ENCODE measurements at regions not wholly inside any gene's neighbourhood (a gene's known extent, or its start where the extent isn't known, plus 50 kb on each side); places are given as distances from the start of the nearest gene placed in this dataset.

DNA sequence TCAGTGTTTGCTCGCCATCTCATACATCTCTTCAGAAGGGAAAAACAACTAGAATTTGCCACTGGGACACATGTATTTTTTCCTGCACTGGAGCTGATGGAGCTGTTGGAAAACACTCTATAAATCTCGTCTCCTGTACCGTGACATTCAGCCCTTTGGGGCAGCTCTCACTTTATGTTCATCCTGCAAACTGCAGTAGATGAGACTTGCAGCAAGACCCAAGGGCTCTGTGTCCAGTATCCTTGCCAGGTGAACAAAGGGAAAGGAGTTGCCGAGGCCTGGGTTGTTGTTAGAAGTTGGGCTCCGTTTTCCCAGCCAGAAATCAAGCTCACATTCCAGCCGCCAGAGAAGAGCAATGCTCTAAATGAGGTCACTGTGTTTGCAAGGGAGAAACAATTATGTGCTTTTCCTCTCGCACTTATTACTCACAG lies 285.1 kb downstream of the SLC4A3 start:
- Mint-ChIP-seq H3K27me3 (ENCODE audit: low read depth) (no peaks in the 10 kb centered on the region; the same call in 1 of the 2 replicates), H3K27ac (no peak overlapping the region), H3K9me3 (no peaks in the 10 kb centered on the region), H3K36me3 (ENCODE audit: insufficient read depth in 1 of 3, low read depth in 3 of 3) (no peaks in the 10 kb centered on the region), H3K4me3 (no peak overlapping the region), H3K4me1 (peaks cover 9 to 16% of the 10 kb centered on the region in 2 experiments)
- Histone ChIP-seq H4K20me1 (ENCODE audit: control insufficient read depth, insufficient read depth, insufficient read length) (no peaks in the 10 kb centered on the region), H2BK5ac (ENCODE audit: insufficient read length, low read length) (no peak overlapping the region), H2BK12ac (ENCODE audit: insufficient read length, low read depth, low read length) (no peak overlapping the region), H3K27ac (ENCODE audit: insufficient read length, low read depth, low read length) (no peak overlapping the region), H3K14ac (ENCODE audit: insufficient read depth, low read length) (no peak overlapping the region), H3K4me2 (ENCODE audit: insufficient read depth, insufficient read length, low read length) (no peak overlapping the region), H3K4me1 (ENCODE audit: insufficient read depth, low read length) (no peaks in the 10 kb centered on the region), H4K8ac (replicated peaks; ENCODE audit: insufficient read length, low read depth, low read length) (no peak overlapping the region), H3K23ac (ENCODE audit: insufficient read length, low read depth, low read length) (no peak overlapping the region), H3K56ac (ENCODE audit: insufficient read length, low read depth, low read length) (no peak overlapping the region), H2BK120ac (ENCODE audit: low read depth, low read length, poor library complexity, severe bottlenecking) (no peak overlapping the region), H3K18ac (ENCODE audit: insufficient read length, low read depth, low read length) (no peak overlapping the region), H4K91ac (ENCODE audit: insufficient read length, low read depth, low read length) (no peak overlapping the region), H2AK5ac (ENCODE audit: insufficient read length, low read length) (no peak overlapping the region), H3K23me2 (ENCODE audit: insufficient read length, low read depth, low read length, poor library complexity, severe bottlenecking) (no peaks in the 10 kb centered on the region), H3K79me1 (ENCODE audit: insufficient read depth, low read depth, low read length, poor library complexity, severe bottlenecking) (no peaks in the 10 kb centered on the region), H2BK20ac (ENCODE audit: low read depth, low read length, poor library complexity, severe bottlenecking) (no peak overlapping the region), H3K27me3 (ENCODE audit: insufficient read depth, low read length) (no peaks in the 10 kb centered on the region), H3K9me3 (ENCODE audit: control insufficient read depth, low read depth, low read length) (no peaks in the 10 kb centered on the region), H3K9ac (ENCODE audit: extremely low read depth, insufficient read length, low read length) (no peak overlapping the region), H3K79me2 (ENCODE audit: insufficient read depth, low read length) (no peaks in the 10 kb centered on the region), H3T11ph (ENCODE audit: low read length) (no peak overlapping the region), H4K5ac (ENCODE audit: insufficient read length, low read depth, low read length) (no peak overlapping the region), H3K4ac (ENCODE audit: low read depth, low read length) (no peak overlapping the region), H2BK15ac (ENCODE audit: low read depth, low read length) (no peak overlapping the region), H2AFZ (ENCODE audit: low read length) (no peak overlapping the region)
- TF ChIP-seq, protein P1, sequence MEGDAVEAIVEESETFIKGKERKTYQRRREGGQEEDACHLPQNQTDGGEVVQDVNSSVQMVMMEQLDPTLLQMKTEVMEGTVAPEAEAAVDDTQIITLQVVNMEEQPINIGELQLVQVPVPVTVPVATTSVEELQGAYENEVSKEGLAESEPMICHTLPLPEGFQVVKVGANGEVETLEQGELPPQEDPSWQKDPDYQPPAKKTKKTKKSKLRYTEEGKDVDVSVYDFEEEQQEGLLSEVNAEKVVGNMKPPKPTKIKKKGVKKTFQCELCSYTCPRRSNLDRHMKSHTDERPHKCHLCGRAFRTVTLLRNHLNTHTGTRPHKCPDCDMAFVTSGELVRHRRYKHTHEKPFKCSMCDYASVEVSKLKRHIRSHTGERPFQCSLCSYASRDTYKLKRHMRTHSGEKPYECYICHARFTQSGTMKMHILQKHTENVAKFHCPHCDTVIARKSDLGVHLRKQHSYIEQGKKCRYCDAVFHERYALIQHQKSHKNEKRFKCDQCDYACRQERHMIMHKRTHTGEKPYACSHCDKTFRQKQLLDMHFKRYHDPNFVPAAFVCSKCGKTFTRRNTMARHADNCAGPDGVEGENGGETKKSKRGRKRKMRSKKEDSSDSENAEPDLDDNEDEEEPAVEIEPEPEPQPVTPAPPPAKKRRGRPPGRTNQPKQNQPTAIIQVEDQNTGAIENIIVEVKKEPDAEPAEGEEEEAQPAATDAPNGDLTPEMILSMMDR (conservative IDR thresholded peaks at IDR 0.05), result no peak
- no peak for DNase-seq
- WGBS (ENCODE audit: extremely low coverage, insufficient read length, low lambda C conversion rate), result no CpG with 5 or more reads among the region's 7 CpGs
